Spleen (tissue), 7 donors: ENCODE measurements at regions not wholly inside any gene's neighbourhood (a gene's known extent, or its start where the extent isn't known, plus 50 kb on each side); places are given as distances from the start of the nearest gene placed in this dataset.

ENCODE experiments used
- POLR2AphosphoS5 ChIP-seq, 3 donors: sonication (generic); formaldehyde crosslinking; IDR thresholded peaks; one replicate each; pipeline ENCODE4 v1.5.1; 2017; ENCODE audit warnings: antibody characterized with exemption in 3 of 3
- TF ChIP-seq, protein P1 (sequence below), 11 experiments: fragments of 200-600 bp in 7 of 11; fragments of 450-650 bp in 4 of 11; sonication (generic) in 4 of 11; IDR thresholded peaks in 8 of 11; conservative IDR thresholded peaks in 3 of 11; 1 replicate in 7 of 11; 2 replicates in 4 of 11; pipeline versions ENCODE4 v1.4.0 to v1.8.0; 2016 to 2021; ENCODE audit warnings: antibody characterized with exemption in 11 of 11, inconsistent platforms in 4 of 11, mild to moderate bottlenecking in 1 of 11
- donor health status: DM: no; HTN: no; CAD: no; lungs with moderate emphysema.
- donor health status: DM: no; HTN: no; CAD: no.
- donor health status: DM: no; HTN: no; CAD: no.

DNA sequence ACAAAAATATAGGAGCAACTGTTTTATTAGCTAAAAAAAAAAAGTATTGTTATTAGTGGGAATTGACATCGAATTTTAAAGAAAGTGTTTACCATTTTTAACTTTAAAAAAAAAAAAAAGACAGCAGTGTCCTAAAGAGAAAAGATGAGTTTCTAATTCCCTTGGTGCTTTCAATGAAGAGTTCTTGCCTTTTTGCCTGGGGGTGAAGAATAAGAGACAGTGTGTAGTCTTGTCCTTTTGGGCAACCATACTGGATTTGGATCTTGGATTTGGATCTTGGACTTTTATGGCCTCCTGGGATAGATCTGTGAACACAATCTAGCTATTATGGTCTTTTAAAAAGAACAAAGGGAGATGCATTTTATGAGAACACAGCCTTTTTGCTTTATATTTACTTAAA is 60.2 kb upstream of the GLS start:
- TF ChIP-seq POLR2AphosphoS5 (IDR thresholded peaks at IDR 0.05) = no peak
- TF ChIP-seq, protein P1, sequence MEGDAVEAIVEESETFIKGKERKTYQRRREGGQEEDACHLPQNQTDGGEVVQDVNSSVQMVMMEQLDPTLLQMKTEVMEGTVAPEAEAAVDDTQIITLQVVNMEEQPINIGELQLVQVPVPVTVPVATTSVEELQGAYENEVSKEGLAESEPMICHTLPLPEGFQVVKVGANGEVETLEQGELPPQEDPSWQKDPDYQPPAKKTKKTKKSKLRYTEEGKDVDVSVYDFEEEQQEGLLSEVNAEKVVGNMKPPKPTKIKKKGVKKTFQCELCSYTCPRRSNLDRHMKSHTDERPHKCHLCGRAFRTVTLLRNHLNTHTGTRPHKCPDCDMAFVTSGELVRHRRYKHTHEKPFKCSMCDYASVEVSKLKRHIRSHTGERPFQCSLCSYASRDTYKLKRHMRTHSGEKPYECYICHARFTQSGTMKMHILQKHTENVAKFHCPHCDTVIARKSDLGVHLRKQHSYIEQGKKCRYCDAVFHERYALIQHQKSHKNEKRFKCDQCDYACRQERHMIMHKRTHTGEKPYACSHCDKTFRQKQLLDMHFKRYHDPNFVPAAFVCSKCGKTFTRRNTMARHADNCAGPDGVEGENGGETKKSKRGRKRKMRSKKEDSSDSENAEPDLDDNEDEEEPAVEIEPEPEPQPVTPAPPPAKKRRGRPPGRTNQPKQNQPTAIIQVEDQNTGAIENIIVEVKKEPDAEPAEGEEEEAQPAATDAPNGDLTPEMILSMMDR (IDR thresholded peaks at IDR 0.05 in 8 of 11, conservative IDR thresholded peaks at IDR 0.05 in 3 of 11) = no peak
